ENCODE measurements at regions not wholly inside any gene's neighbourhood (a gene's known extent, or its start where the extent isn't known, plus 50 kb on each side); places are given as distances from the start of the nearest gene placed in this dataset.

DNA sequence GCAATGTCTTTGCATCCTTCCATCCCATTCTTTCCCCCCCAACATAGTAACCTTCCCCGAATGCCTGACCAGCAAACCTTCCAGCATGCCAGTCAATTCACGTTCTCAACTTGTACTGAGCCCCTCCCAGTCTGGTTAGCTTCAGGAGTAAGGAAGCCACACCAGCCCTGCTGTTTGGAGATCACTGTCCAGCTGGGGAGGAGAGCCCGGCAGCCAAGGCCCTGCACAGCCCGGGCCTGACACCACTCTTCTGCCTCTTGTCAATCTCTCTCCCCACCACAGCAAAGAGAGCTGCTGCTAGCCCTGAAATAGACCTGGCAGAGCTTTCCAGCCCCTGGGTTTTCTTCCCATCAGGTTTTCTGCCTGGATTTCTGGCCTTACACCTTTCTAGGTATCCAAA, 185.8 kb upstream of the ID2 start:
- POLR2A ChIA-PET: no interaction called here
- no peak for DNase-seq (ENCODE audit: extremely low spot score)
- no peak for TF ChIP-seq CTCF (IDR thresholded peaks at IDR 0.05; ENCODE audit: control extremely low read depth, extremely low read depth, low read depth, missing control alignments)
- CTCF ChIA-PET: interaction anchor here (0.9 to 1.7 kb wide), 6 partner anchors 11 to 44 kb away, joined by 3 to 6 read pairs (median 3); no protein-coding TSS in a partner anchor

DNA sequence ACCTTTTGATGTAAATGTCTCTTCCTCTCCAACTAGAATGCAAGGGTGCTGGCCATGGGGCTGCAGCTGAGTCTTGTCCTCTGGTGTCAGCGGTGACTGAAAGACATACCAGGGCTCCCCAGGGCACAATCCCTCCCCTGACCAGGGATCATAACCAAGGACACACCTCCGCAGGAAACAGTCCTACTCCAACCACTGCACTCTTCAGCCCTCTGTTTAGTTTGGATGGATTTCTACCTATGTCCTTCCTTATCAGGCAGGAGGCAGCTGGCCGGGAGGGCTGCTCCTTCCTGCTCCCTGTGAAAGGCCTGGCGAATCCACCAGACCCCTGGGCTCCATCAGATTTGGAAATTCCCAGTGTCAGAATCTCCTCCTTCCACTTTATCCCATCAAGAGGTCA, 185.2 kb upstream of the ID2 start:
- ChIA-PET CTCF (interaction anchor here (0.9 to 1.7 kb wide), 5 partner anchors 12 to 45 kb away, joined by 3 to 6 read pairs (median 3); no protein-coding TSS in a partner anchor), POLR2A (no interaction called here)
- DNase-seq (ENCODE audit: extremely low spot score): no peak
- TF ChIP-seq CTCF (IDR thresholded peaks at IDR 0.05; ENCODE audit: control extremely low read depth, extremely low read depth, low read depth, missing control alignments): no peak

GRCh38 chr2:8498994-8499393, 182.9 kb upstream of the ID2 start:
- DNase-seq (ENCODE audit: extremely low spot score): no peak
- ChIA-PET POLR2A (no interaction called here), CTCF (no interaction called here)
- TF ChIP-seq CTCF (IDR thresholded peaks at IDR 0.05; ENCODE audit: control extremely low read depth, extremely low read depth, low read depth, missing control alignments): no peak

- no peak for TF ChIP-seq CTCF (IDR thresholded peaks at IDR 0.05; ENCODE audit: control extremely low read depth, extremely low read depth, low read depth, missing control alignments)
- DNase-seq (ENCODE audit: extremely low spot score): no peak
- CTCF ChIA-PET: no interaction called here
- POLR2A ChIA-PET: no interaction called here
Observed at GRCh38 chr2:8500124-8501054, 181.5 kb upstream of the ID2 start.

DNA sequence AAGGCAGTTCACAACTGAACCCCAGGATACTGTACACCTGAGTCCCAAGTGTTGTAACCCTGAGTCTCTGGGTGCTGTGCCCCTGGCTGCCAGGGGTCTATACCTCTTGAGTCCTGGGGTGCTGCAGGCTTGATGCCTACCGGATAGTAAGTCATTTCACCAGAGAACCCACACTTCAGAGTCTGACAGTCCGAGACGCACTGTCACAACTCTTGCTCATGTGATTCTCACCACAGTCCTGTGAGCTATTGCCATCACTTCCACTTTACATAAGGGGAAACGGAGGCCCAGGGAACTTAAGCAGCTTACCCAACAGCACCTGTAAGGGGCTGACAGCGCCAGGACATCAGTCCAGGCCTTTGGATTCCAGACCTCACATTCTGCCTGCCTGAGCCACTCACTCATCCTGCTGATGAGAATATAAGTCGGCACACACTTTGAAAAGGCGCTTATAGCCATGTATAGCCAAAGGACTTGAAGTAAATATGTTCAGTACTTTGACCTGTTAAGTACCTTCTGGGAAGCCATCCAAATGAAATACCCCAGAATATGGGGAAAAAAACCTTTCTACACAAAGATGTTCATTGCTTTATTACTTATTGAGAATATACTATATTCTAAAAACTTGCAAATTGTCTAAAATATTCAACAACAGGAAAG, 180.7 kb upstream of the ID2 start:
- ChIA-PET POLR2A (no interaction called here), CTCF (no interaction called here)
- no peak for DNase-seq (ENCODE audit: extremely low spot score)
- TF ChIP-seq CTCF (IDR thresholded peaks at IDR 0.05; ENCODE audit: control extremely low read depth, extremely low read depth, low read depth, missing control alignments): no peak

- TF ChIP-seq CTCF (IDR thresholded peaks at IDR 0.05; ENCODE audit: control extremely low read depth, extremely low read depth, low read depth, missing control alignments): no peak
- ChIA-PET CTCF (interaction anchor here (1.3 kb wide), 1 partner anchor 13 kb away, joined by 3 read pairs; no protein-coding TSS in a partner anchor), POLR2A (no interaction called here)
- DNase-seq (ENCODE audit: extremely low spot score): no peak
Observed at GRCh38 chr2:8502316-8502715, 179.5 kb upstream of the ID2 start.
